GM19468 (cell line): ENCODE measurements at regions not wholly inside any gene's neighbourhood (a gene's known extent, or its start where the extent isn't known, plus 50 kb on each side); places are given as distances from the start of the nearest gene placed in this dataset.
"Not testable (repeated sequence)": the region's sequence is repeated elsewhere in the genome, so short reads cannot be mapped to it uniquely, and the experiment has no call there.

Experiments used
- ATAC-seq: cut with Tn5 transposase; IDR thresholded peaks from one replicate; pipeline ENCODE4 v1.9.1; 2021; ENCODE audit warnings: mild to moderate bottlenecking, moderate library complexity, moderate number of reproducible peaks; ENCODE audit not compliant: unreplicated experiment; ENCODE audit errors: extremely low read depth

DNA sequence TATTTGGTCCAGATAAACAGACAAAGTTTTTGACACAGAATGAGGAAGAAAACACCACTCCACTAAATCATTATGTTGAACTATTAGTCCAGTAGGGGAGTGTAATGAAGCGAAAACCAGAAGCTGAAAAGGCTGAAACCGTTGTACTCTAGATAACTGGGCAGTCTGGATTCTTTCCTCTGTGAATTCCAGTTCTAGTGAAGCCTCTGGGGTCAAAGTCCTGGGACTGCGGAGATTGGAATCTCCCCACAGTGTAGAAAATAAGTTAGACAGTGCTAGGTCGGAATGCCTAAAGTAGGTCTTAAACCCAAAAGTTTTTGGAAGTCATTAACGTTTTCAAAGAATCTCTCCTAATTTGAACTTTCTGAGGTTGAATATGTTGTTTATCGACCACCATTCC is 1589.9 kb downstream of the REEP3 start:
- not testable (repeated sequence) for ATAC-seq

DNA sequence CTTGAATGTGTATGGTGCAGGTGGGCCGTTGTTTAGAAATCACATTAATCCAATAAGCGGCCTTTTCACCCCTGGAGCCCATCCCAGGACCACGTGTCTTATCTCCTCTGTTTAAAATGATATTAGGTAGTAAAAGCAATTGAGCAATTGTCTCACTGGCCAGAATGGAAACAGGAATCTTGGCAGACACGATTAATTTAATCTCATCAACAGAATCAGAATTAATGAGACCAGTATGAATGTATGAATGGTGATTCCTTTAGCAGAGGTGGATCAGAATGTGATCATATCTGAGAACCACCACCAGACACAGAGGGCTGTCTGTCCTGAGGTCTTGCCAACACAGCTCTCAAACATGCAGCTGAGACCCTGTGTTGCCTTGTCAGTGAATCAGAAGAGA is 1591.4 kb downstream of the REEP3 start:
- no peak for ATAC-seq

DNA sequence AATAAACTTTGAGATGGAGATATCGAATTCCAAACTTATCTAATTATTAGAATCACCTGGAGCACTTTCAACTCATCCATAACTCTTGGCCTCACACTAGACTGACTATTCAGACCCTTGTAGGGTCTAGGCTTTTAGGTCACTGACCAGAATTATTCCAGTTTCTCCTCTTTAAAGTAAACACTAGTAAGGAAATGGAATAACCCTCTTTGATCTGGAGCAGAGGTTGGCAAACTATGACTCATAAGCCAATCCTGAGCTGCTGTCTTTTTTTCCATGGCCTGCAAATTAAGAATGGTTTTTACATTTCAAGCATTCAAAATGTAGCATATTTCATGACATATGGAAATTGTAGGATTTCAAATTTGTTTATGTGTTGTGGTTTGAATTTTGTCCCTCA is 1601.9 kb downstream of the REEP3 start:
- ATAC-seq, result no peak

DNA sequence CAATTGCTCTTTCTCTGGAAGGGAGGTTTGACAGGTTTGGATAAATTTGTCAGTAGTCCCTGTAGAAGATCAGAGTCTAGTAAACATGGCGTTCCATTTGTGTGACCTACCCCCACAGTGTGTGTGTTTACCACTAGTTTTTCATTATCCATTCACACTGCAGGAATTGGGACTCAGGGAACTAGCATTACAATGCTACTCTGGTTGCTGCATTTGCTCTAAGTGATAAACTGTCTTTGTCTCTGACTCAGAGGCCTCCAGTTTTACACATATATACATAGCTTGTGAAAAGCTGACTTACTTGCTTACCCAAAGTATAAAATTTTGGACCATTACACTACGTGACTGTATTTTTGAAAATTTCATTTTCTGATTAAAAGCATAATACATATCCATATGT is 1604.0 kb downstream of the REEP3 start:
- no peak for ATAC-seq

DNA sequence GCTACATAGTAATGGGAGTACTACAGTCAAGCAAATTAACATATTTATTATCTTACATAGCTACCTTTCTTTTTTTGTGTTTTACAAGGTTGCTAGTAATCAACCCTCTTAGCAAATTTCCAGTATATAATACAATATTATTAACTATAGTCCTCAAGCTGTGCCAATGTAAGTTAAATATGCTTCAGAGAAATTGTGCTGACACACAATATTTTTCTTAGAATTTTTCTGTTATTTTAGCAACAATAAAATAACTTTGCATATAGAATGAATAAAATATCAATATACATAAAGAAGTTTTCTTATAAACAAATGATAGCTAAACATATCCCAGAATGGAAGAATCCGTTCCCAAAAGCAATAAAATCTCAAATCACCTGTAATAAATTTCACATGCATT is 1605.1 kb downstream of the REEP3 start:
- ATAC-seq, result no peak

DNA sequence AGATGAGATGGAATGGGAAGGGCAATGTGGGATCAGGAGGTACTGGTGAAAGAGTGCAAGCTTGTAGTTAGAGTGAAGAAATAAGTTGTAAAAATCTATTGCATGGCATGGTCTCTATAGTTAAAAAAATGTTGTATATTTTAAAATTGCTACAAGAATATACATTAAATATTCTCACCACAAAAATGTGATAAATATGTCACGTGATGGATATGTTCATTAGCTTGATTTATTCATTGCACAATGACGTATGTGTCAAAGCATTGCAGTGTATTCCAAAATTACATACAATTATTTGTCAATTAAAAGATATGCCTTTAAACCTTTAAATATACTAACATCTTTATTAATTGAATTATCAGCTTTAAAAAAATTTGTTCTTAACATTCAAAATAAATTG is 1607.1 kb downstream of the REEP3 start:
- no peak for ATAC-seq

DNA sequence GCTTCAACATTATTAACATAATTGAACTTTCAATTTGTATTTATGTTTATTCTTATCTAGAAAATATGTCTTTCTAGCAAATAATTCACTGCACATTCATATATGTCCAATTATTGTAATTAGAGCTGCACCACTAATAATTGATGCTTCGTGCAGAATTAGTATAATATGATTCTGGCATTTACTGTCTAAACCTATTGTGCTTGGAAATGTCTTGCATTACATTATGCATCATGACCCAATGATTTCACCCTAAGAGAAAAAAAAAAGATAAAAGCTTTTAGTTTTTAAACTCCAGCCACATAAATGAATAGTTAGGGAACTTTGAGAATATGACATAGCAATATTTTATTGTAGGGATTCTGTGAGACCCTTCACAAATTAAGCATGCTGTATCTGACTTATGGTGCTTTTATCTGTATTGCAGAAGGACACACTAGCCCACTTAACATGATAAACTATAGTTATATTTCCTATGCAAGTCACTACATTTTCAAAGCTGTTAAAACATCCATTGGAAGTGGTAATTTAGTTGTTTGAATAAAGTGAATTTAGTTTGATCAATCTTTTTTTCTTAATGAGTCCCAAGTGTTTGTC is 1609.1 kb downstream of the REEP3 start:
- no peak for ATAC-seq

DNA sequence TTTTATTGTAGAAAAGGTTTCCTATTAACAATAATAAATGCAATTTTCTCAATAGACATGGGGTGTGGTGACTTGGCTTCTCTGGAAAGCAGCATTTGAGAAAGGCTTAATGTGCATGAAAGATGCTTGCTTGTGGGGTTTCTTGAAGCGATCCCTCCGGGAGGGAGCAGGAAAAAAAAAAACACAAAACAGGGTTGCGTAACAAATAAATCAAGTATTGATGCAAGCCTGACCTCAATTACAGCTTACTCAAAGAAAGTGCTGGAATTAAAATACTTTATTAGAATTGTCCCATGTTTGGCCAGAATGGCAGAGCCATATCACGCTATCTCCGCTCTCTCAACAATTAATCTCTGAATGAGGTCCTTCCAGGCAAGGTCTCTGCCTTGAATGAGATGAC is 1612.5 kb downstream of the REEP3 start:
- ATAC-seq, result no peak

DNA sequence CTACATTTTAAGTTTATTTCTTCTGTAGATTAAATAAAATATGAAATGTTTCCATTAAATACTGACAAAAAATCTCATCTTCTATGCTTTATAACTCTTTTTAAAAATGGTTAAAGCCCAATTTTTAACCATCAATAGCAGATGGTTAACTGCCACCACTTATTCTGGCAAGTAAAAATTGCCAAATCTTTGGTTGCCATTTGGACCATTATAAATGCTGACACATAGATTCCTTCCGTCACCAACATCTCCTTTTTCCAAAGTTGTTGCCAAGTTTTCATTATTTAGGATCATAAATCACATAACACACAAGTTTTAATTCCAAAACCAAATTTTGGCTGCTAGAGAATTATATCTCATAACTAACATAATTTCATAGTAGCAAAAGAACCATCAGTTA is 1614.3 kb downstream of the REEP3 start:
- ATAC-seq, result no peak

DNA sequence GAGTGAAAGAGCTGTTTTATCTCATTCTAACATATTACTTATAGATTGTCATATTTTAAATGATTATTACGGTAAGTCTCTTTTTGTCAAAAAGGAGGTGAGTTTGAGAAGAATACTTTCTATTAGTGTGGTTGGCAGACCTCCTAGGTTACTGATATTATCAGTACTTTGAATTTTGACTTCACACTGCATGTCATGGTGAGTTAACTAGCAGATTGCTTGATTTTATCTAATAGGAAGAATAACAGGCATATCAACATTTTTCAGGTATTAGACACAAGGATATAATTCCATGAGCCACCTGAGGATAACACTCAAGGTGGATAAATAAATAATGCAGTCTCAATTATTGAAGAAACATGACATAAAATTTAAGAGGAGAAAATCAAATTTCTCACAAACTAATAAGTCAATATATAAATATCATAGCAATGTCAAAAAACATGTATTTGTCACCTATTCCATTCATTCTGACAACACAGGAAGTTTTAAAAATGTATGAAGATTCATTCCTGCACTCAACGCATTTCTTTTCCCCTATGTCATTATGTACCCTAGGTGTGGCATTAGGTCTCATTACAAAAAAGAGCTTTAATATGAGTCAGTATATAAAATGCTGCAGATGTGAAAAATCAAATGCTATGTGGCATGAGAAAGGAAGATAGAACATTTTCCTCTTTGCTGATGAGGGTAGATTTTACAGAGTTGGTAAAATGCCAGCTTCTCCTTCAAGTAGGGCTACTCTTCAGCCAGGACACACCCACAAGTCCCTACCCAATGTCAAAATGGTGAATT is 1621.6 kb downstream of the REEP3 start:
- no peak for ATAC-seq

DNA sequence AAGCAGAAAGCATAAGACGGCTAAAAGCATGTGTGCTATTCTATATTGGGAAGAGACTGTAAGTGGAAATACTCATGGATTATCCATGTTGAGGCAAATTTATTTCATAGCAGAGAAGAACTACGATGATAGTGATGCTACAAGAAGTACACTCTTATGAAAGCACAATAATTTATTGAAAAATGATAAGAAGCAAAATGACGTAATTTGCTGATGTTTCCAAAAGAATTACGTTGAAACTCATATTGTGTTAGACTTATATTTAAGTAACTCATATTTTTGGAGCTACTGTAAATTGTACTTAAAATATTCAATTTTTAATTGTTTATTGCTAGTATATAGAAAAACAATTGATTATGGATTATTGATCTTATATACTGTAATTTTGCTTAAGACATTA is 1622.5 kb downstream of the REEP3 start:
- no peak for ATAC-seq

DNA sequence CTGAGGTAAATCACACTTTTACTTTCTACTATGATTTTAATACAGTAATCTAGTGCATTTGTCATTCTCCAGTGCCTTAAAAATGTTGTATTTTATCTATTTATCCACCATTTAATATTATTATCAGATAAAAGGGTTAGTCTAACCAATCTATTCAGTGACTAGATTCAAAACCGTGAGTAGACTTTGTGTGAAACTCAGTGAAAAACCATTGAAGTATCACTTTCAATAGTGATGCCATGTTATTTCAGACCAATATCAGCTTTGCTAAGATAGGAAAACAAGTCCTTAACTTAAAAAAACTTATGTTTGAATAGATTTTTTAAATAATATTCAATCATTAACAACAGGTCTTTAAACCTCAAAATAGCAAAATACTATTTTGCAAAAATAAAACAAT is 1628.7 kb downstream of the REEP3 start:
- no peak for ATAC-seq

DNA sequence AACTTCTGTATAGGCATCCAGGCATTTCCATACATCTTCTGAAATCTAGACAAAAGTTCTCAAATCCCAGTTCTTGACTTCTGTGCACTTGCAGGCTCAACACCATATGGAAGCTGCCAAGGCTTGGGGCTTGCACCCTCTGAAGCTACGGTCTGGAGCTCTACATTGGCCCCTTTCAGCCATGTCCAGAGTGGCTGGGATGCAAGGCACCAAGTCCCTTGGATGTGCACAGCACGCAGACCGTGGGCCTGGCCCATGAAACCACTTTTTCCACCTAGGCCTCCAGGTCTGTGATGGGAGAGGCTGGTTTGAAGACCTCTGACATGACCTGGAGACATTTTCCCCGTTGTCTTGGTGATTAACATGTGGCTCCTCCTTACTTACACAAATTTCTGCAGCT is 1645.1 kb downstream of the REEP3 start:
- ATAC-seq, result no peak

DNA sequence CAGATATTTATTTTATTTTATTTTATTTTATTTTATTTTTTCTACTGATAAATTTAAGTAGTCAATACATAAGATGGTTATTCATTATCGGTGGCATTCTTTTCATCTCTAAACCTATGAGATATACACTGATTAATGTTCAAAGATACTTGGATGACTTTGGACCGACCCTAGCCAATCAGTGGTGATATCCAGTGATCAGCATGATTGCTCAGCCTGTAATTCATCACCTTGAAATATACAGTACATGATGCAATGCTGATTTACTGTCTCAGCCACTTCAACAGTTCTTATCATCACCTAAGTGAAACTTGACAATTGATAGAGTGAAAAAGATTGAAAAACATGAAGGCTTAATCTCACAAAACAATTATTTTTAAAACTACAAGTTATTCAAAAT is 1651.0 kb downstream of the REEP3 start:
- no peak for ATAC-seq

DNA sequence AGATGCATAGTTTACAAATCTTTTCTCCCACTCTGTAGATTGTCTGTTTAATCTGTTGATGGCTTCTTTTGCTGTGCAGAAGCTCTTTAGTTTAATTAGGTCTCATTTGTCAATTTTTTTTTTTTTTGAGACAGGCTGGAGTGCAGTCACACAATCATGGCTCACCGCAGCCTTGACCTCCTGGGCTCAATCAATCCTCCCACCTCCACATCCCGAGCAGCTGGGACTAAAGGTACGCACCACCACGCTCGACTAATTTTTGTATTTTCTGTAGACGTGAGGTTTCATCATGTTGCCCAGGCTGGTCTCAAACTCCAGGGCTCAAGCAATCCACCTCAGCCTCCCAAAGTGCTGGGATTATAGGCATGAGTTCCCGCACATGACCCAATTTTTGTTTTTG is 1655.8 kb downstream of the REEP3 start:
- no peak for ATAC-seq

DNA sequence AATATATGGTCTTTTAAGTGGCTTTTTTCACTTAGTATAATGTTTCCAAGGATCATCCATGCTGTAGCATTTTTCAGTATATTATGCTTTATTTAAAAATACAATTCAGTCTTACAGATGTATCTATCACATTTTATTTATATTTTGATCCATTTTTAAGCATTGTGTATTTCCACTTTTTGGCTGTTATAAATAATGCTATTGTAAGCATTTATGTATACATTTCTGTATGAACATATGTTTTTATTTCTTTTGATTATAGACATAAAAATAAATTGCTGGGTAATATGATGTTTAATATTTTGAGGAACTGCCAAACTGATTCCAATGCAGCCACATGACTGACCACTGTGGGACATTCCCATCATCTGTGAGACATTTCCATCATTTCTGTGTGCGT is 1662.0 kb downstream of the REEP3 start:
- ATAC-seq, result no peak

DNA sequence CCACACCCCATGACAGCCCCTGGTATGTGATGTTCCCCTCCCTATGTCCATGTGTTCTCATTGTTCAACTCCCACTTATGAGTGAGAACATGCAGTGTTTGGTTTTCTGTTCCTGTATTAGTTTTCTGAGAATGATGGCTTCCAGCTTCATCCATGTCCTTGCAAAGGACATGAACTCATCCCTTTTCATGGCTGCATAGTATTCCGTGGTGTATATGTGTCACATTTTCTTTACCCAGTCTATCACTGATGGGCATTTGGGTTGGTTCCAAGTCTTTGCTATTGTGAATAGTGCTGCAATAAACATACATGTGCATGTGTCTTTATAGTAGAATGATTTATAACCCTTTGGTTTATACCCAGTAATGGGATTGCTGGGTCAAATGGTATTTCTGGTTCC is 1665.5 kb downstream of the REEP3 start:
- ATAC-seq, result not testable (repeated sequence)

DNA sequence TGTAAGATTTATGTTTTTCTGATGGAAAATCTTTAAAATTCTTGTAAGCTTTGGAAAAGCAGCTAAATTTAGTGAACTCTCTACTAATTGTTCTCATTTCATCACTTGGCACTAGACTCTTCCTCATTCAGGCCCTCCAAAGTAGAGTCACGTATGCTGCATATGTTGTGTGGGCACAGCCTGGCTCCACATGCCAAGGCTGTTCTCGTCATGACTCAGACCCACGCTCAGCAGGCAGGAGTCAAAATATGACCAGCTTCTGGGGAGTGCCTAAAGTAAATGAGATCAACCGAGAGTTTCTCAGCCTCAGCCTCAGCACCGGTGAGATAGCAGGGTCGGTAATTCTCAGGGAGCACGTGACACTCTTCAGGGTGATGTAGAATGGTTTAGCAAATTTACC is 1672.9 kb downstream of the REEP3 start:
- ATAC-seq, result no peak

DNA sequence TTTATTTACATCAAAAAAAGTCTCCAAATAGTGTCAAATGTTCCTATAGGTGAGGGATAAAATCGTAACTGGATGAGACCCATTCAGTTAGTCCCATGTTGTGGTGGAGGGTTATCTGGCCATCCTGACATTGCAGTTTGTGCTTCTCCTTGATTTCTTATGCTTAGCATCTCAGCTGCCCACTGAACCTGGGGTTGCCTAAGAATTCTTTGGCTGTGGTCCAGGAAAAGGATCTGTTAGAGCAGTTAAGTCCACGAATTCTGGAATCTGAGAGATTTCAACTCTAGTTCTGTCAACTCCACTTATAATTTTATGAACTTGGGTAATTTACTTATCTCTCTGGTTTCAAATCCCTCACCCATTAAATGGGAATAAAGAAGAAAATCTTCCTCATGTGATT is 1673.4 kb downstream of the REEP3 start:
- no peak for ATAC-seq

DNA sequence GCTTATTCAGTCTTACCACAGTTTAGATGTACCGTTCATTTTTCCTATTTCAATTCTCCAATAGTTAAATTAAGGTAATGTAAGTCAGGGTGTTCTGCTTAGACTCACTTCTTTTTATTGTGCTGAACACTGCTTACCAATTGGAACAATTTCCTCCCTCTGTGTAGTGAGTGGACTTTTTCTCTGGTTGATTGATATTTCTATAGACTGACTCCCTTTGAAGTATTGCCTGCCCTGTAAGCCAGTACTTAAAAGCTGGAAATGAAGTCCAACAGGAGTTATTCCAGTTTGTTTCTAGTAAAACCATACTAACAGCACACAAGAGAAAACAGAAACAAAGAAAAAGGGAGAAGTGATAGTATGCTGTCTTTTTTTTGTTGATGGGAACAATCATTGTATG is 1674.9 kb downstream of the REEP3 start:
- no peak for ATAC-seq

DNA sequence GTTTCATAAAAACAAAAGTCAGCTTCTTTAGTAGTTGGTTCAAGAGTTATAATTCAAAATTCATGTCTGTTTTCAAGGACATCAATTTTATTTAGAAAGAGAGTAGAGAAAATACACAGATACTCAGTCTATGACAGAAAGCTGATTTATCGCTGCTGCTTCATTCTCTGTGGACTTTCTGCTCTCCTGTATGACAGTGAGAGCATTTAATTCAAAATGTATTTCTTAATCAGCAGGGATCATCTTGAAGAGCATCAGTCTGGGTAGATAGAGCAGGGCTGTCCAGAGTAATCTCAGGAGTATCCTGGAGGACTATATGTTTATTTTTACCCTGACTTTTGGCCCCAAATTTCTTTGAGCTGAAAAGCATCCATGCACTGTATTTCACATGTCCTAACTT is 1676.7 kb downstream of the REEP3 start:
- no peak for ATAC-seq

DNA sequence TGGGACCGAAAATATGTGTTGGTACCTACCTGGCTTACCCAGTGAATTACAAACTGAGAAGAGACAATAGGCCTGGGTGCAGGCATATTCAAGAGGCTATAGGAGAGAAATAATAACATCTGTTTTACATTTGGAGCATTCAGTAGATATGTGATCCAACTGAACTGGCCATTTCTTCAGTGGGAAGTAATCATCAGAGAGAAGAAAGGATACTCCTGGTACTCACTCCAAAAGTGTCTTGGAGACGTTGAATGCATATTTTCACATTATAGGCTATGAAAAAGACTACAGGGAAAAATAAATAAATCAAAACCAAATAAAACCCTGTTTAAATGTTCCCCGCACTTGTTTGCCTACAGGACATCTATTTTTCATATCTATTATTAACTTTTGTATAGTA is 1680.3 kb downstream of the REEP3 start:
- ATAC-seq, result no peak
